ENCODE measurements at regions not wholly inside any gene's neighbourhood (a gene's known extent, or its start where the extent isn't known, plus 50 kb on each side); places are given as distances from the start of the nearest gene placed in this dataset.

- Mint-ChIP-seq H3K27me3 (ENCODE audit: low read depth) (no peaks in the 10 kb centered on the region), H3K4me3 (ENCODE audit: unreplicated experiment) (no peak overlapping the region), H3K9me3 (ENCODE audit: low read depth) (peaks cover 19% of the 10 kb centered on the region), H3K4me1 (ENCODE audit: low read depth) (no peaks in the 10 kb centered on the region), H3K27ac (ENCODE audit: unreplicated experiment) (no peak overlapping the region), H3K36me3 (ENCODE audit: low read depth) (peaks cover 2% of the 10 kb centered on the region)
- DNase-seq (ENCODE audit: low spot score): no peak
- no peak for TF ChIP-seq CTCF (IDR thresholded peaks at IDR 0.05)
Observed at GRCh38 chr5:97888439-97888838, 705.4 kb upstream of the RIOK2 start.

GRCh38 chr5:97891971-97892370 lies 708.9 kb upstream of the RIOK2 start:
- no peak for TF ChIP-seq CTCF (IDR thresholded peaks at IDR 0.05)
- Mint-ChIP-seq H3K27me3 (ENCODE audit: low read depth) (no peaks in the 10 kb centered on the region), H3K4me3 (ENCODE audit: unreplicated experiment) (no peak overlapping the region), H3K4me1 (ENCODE audit: low read depth) (no peaks in the 10 kb centered on the region), H3K27ac (ENCODE audit: unreplicated experiment) (no peak overlapping the region), H3K36me3 (ENCODE audit: low read depth) (peaks cover 2% of the 10 kb centered on the region), H3K9me3 (ENCODE audit: low read depth) (peaks cover 16% of the 10 kb centered on the region)
- no peak for DNase-seq (ENCODE audit: low spot score)

- Mint-ChIP-seq H3K36me3 (ENCODE audit: low read depth) (peaks cover 13% of the 10 kb centered on the region), H3K27me3 (ENCODE audit: low read depth) (no peaks in the 10 kb centered on the region), H3K4me1 (ENCODE audit: low read depth) (no peaks in the 10 kb centered on the region), H3K4me3 (ENCODE audit: unreplicated experiment) (no peak overlapping the region), H3K27ac (ENCODE audit: unreplicated experiment) (no peak overlapping the region), H3K9me3 (ENCODE audit: low read depth) (peaks cover 63% of the 10 kb centered on the region)
- DNase-seq (ENCODE audit: low spot score): no peak
- no peak for TF ChIP-seq CTCF (IDR thresholded peaks at IDR 0.05)
Observed at GRCh38 chr5:97903742-97904141, 720.7 kb upstream of the RIOK2 start.

GRCh38 chr5:97906135-97906534 lies 723.1 kb upstream of the RIOK2 start:
- no peak for TF ChIP-seq CTCF (IDR thresholded peaks at IDR 0.05)
- H3K36me3 Mint-ChIP-seq (ENCODE audit: low read depth): peaks cover 6% of the 10 kb centered on the region
- peaks cover 46% of the 10 kb centered on the region for H3K9me3 Mint-ChIP-seq (ENCODE audit: low read depth)
- H3K4me3 Mint-ChIP-seq (ENCODE audit: unreplicated experiment): no peak overlapping the region
- H3K27ac Mint-ChIP-seq (ENCODE audit: unreplicated experiment): no peak overlapping the region
- no peaks in the 10 kb centered on the region for H3K27me3 Mint-ChIP-seq (ENCODE audit: low read depth)
- H3K4me1 Mint-ChIP-seq (ENCODE audit: low read depth): no peaks in the 10 kb centered on the region
- DNase-seq (ENCODE audit: low spot score): no peak

GRCh38 chr5:97907646-97908400 lies 724.8 kb upstream of the RIOK2 start:
- no peak for DNase-seq (ENCODE audit: low spot score)
- no peaks in the 10 kb centered on the region for H3K27me3 Mint-ChIP-seq (ENCODE audit: low read depth)
- peaks cover 2% of the 10 kb centered on the region for H3K36me3 Mint-ChIP-seq (ENCODE audit: low read depth)
- peaks cover 35% of the 10 kb centered on the region for H3K9me3 Mint-ChIP-seq (ENCODE audit: low read depth)
- H3K4me1 Mint-ChIP-seq (ENCODE audit: low read depth): no peaks in the 10 kb centered on the region
- no peak overlapping the region for H3K4me3 Mint-ChIP-seq (ENCODE audit: unreplicated experiment)
- TF ChIP-seq CTCF (IDR thresholded peaks at IDR 0.05): no peak
- no peak overlapping the region for H3K27ac Mint-ChIP-seq (ENCODE audit: unreplicated experiment)

All from chondrocyte (in vitro differentiated cells).